PFSK-1 (cell line): ENCODE measurements at regions not wholly inside any gene's neighbourhood (a gene's known extent, or its start where the extent isn't known, plus 50 kb on each side); places are given as distances from the start of the nearest gene placed in this dataset.

ENCODE experiments used
- POLR2AphosphoS5 ChIP-seq: IDR thresholded peaks from 2 replicates; pipeline ENCODE4 v1.6.1; 2012; ENCODE audit warnings: low read depth, mild to moderate bottlenecking, control low read depth, low read length, moderate library complexity
- SIN3A ChIP-seq: IDR thresholded peaks from 2 replicates; pipeline ENCODE4 v1.6.1; 2012; ENCODE audit warnings: mild to moderate bottlenecking, low read length, moderate library complexity, borderline replicate concordance; ENCODE audit not compliant: insufficient read depth

- no peak for TF ChIP-seq SIN3A
- TF ChIP-seq POLR2AphosphoS5, result no peak
Measured at GRCh38 chr11:69908511-69909220, 89.5 kb upstream of the FGF3 start.
